DND-41 (cell line): ENCODE measurements at regions not wholly inside any gene's neighbourhood (a gene's known extent, or its start where the extent isn't known, plus 50 kb on each side); places are given as distances from the start of the nearest gene placed in this dataset.

ENCODE experiments used
- ATAC-seq: fragments of 200-7000 bp; cut with Tn5 transposase; 3 replicates; pipeline ENCODE4 v1.9.1; 2021; ENCODE audit warnings: low read depth; ENCODE audit not compliant: insufficient read depth
- DNase-seq: peaks from one replicate; pipeline ENCODE4 v3.0.0-alpha.2; 2020
- H2AFZ ChIP-seq: 2 replicates; pipeline ENCODE4 v1.6.0; 2012; ENCODE audit warnings: low read depth, low read length
- H3K27ac ChIP-seq: 2 replicates; pipeline ENCODE4 v1.5.1; 2012; ENCODE audit warnings: low read length, inconsistent platforms
- H3K27me3 ChIP-seq: fragments of 200-600 bp; sonication (generic); 2 replicates; pipeline ENCODE4 v1.6.0; 2012; ENCODE audit warnings: low read length, mild to moderate bottlenecking, inconsistent platforms; ENCODE audit not compliant: insufficient read depth, poor library complexity
- H3K36me3 ChIP-seq: 2 replicates; pipeline ENCODE4 v1.5.1; 2012; ENCODE audit warnings: low read length, inconsistent platforms; ENCODE audit not compliant: insufficient read depth
- H3K4me1 ChIP-seq: 2 replicates; pipeline ENCODE4 v1.5.1; 2012; ENCODE audit warnings: mild to moderate bottlenecking, low read length; ENCODE audit not compliant: insufficient read depth
- H3K4me2 ChIP-seq: 2 replicates; pipeline ENCODE4 v1.6.0; 2012; ENCODE audit warnings: mild to moderate bottlenecking, moderate library complexity, low read length, inconsistent platforms; ENCODE audit not compliant: insufficient read depth
- H3K4me3 ChIP-seq, 2 experiments: fragments of 200-600 bp in 1 of 2; shearing (Covaris generic) in 1 of 2; 2 replicates each; pipeline ENCODE4 v1.5.1; 2012 to 2016; ENCODE audit warnings: inconsistent platforms in 2 of 2, low read length in 2 of 2, mild to moderate bottlenecking in 2 of 2, low read depth in 1 of 2, moderate library complexity in 1 of 2
- H3K79me2 ChIP-seq: 2 replicates; pipeline ENCODE4 v1.6.0; 2012; ENCODE audit warnings: low read length, inconsistent platforms; ENCODE audit not compliant: insufficient read depth
- H3K9ac ChIP-seq: 2 replicates; pipeline ENCODE4 v1.6.0; 2012; ENCODE audit warnings: low read depth, mild to moderate bottlenecking, inconsistent platforms, low read length, moderate library complexity
- H3K9me3 ChIP-seq: 2 replicates; pipeline ENCODE4 v1.5.1; 2012; ENCODE audit warnings: low read length, moderate library complexity, mild to moderate bottlenecking, inconsistent platforms; ENCODE audit not compliant: insufficient read depth, severe bottlenecking
- H4K20me1 ChIP-seq: 2 replicates; pipeline ENCODE4 v1.6.0; 2012; ENCODE audit warnings: low read length; ENCODE audit not compliant: insufficient read depth
- EZH2 ChIP-seq: IDR thresholded peaks from 3 replicates; pipeline ENCODE4 v1.6.1; 2012; ENCODE audit warnings: borderline replicate concordance, low read depth, mild to moderate bottlenecking, moderate library complexity, low read length, inconsistent platforms; ENCODE audit not compliant: severe bottlenecking
- TF ChIP-seq, protein P1 (sequence below): IDR thresholded peaks from 2 replicates; pipeline ENCODE4 v1.5.1; 2012; ENCODE audit warnings: borderline replicate concordance, low read length, moderate library complexity, mild to moderate bottlenecking; ENCODE audit not compliant: poor library complexity, severe bottlenecking; ENCODE audit errors: extremely low read depth

GRCh38 chr3:25143356-25144025, 284.6 kb upstream of the RARB start:
- no peaks in the 10 kb centered on the region for H3K9me3 ChIP-seq
- no peaks in the 10 kb centered on the region for H4K20me1 ChIP-seq
- H3K9ac ChIP-seq: no peak overlapping the region
- H3K36me3 ChIP-seq: no peaks in the 10 kb centered on the region
- no peaks in the 10 kb centered on the region for H3K27me3 ChIP-seq
- DNase-seq: no peak
- no peak overlapping the region for H3K4me2 ChIP-seq
- H3K27ac ChIP-seq: no peak overlapping the region
- ATAC-seq: no peak
- no peak overlapping the region for H2AFZ ChIP-seq
- TF ChIP-seq, protein P1, sequence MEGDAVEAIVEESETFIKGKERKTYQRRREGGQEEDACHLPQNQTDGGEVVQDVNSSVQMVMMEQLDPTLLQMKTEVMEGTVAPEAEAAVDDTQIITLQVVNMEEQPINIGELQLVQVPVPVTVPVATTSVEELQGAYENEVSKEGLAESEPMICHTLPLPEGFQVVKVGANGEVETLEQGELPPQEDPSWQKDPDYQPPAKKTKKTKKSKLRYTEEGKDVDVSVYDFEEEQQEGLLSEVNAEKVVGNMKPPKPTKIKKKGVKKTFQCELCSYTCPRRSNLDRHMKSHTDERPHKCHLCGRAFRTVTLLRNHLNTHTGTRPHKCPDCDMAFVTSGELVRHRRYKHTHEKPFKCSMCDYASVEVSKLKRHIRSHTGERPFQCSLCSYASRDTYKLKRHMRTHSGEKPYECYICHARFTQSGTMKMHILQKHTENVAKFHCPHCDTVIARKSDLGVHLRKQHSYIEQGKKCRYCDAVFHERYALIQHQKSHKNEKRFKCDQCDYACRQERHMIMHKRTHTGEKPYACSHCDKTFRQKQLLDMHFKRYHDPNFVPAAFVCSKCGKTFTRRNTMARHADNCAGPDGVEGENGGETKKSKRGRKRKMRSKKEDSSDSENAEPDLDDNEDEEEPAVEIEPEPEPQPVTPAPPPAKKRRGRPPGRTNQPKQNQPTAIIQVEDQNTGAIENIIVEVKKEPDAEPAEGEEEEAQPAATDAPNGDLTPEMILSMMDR: no peak
- no peak for TF ChIP-seq EZH2
- H3K79me2 ChIP-seq: no peaks in the 10 kb centered on the region
- H3K4me1 ChIP-seq: no peaks in the 10 kb centered on the region
- H3K4me3 ChIP-seq: no peak overlapping the region

DNA sequence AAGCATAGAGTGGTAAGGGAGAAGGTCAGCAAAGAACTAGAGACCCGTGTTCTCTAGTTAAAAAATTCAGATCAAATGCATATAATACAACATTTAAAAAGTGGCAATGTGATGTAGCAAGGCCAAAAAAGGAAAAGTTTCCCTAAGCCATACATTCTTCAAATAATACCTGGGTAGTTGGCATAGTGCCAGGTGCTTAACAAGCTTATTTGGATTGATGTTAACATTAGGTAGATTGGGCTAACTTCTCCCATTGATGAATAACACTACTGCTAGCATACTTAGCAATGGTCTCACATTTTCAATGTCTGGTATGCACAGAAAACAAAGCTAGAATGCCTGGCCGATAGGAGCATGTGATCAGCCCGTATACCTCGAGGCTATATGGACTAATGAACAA, 283.6 kb upstream of the RARB start:
- no peaks in the 10 kb centered on the region for H3K9me3 ChIP-seq
- no peak overlapping the region for H3K4me2 ChIP-seq
- DNase-seq (no peak), ATAC-seq (no peak)
- no peak for TF ChIP-seq EZH2
- TF ChIP-seq, protein P1: no peak
- no peak overlapping the region for H3K4me3 ChIP-seq
- no peak overlapping the region for H2AFZ ChIP-seq
- no peaks in the 10 kb centered on the region for H3K79me2 ChIP-seq
- no peaks in the 10 kb centered on the region for H3K36me3 ChIP-seq
- no peaks in the 10 kb centered on the region for H3K4me1 ChIP-seq
- H3K27me3 ChIP-seq: no peaks in the 10 kb centered on the region
- no peak overlapping the region for H3K9ac ChIP-seq
- H3K27ac ChIP-seq: no peak overlapping the region
- no peaks in the 10 kb centered on the region for H4K20me1 ChIP-seq

- Histone ChIP-seq H4K20me1 (no peaks in the 10 kb centered on the region), H3K4me3 (no peak overlapping the region), H3K79me2 (no peaks in the 10 kb centered on the region), H3K4me1 (no peaks in the 10 kb centered on the region), H2AFZ (no peak overlapping the region), H3K9me3 (no peaks in the 10 kb centered on the region), H3K9ac (no peak overlapping the region), H3K36me3 (no peaks in the 10 kb centered on the region), H3K27me3 (no peaks in the 10 kb centered on the region), H3K27ac (no peak overlapping the region), H3K4me2 (no peak overlapping the region)
- TF ChIP-seq EZH2: no peak
- TF ChIP-seq, protein P1: no peak
- DNase-seq: no peak
- no peak for ATAC-seq
Observed at GRCh38 chr3:25145176-25145575, 282.9 kb upstream of the RARB start.
